Renal cortex interstitium (tissue), 11 donors: ENCODE measurements at regions not wholly inside any gene's neighbourhood (a gene's known extent, or its start where the extent isn't known, plus 50 kb on each side); places are given as distances from the start of the nearest gene placed in this dataset.
"Not testable (repeated sequence)": the region's sequence is repeated elsewhere in the genome, so short reads cannot be mapped to it uniquely, and the experiment has no call there.

Source experiments
- DNase-seq, 11 donors: peaks; one replicate each; pipeline ENCODE4 v3.0.0-alpha.2; 2013; ENCODE audit warnings: low read depth in 9 of 11, low spot score in 4 of 11; ENCODE audit errors: extremely low read depth in 1 of 11

GRCh38 chr4:55248756-55249155 lies 97.3 kb upstream of the SRD5A3 start:
- no peak for DNase-seq

GRCh38 chr4:55249476-55249875 lies 96.6 kb upstream of the SRD5A3 start:
- no peak for DNase-seq

GRCh38 chr4:55251342-55251741 lies 94.7 kb upstream of the SRD5A3 start:
- no peak for DNase-seq

GRCh38 chr4:55251896-55252295 lies 94.1 kb upstream of the SRD5A3 start:
- DNase-seq = no peak

GRCh38 chr4:55253948-55254593 lies 92.0 kb upstream of the SRD5A3 start:
- DNase-seq = no peak

- DNase-seq = no peak
Measured at GRCh38 chr4:55255179-55255578, 90.9 kb upstream of the SRD5A3 start.

- no peak for DNase-seq
Measured at GRCh38 chr4:55256787-55257186, 89.3 kb upstream of the SRD5A3 start.

GRCh38 chr4:55258152-55258865 lies 87.7 kb upstream of the SRD5A3 start:
- DNase-seq = peak in 4 of 11 donors; percentile 4 to 35 (median 8)

- no peak for DNase-seq
Measured at GRCh38 chr4:55259294-55259693, 86.7 kb upstream of the SRD5A3 start.

GRCh38 chr4:55269470-55269869 lies 76.6 kb upstream of the SRD5A3 start:
- no peak for DNase-seq

- no peak for DNase-seq
Measured at GRCh38 chr4:55269995-55270394, 76.0 kb upstream of the SRD5A3 start.

- DNase-seq = no peak
Measured at GRCh38 chr4:55270481-55270880, 75.6 kb upstream of the SRD5A3 start.

GRCh38 chr4:55272102-55272501 lies 73.9 kb upstream of the SRD5A3 start:
- no peak for DNase-seq

GRCh38 chr4:55272589-55272988 lies 73.5 kb upstream of the SRD5A3 start:
- no peak for DNase-seq

- no peak for DNase-seq
Measured at GRCh38 chr4:55277011-55277410, 69.0 kb upstream of the SRD5A3 start.

GRCh38 chr4:55278316-55278715 lies 67.7 kb upstream of the SRD5A3 start:
- DNase-seq = no peak

- not testable (repeated sequence) for DNase-seq
Measured at GRCh38 chr4:55280474-55280873, 65.6 kb upstream of the SRD5A3 start.

- not testable (repeated sequence) for DNase-seq
Measured at GRCh38 chr4:55281118-55281683, 64.8 kb upstream of the SRD5A3 start.

- no peak for DNase-seq
Measured at GRCh38 chr4:55284331-55284730, 61.7 kb upstream of the SRD5A3 start.

- DNase-seq = no peak
Measured at GRCh38 chr4:55291227-55291640, 54.8 kb upstream of the SRD5A3 start.

- no peak for DNase-seq
Measured at GRCh38 chr4:55296096-55296495, 49.9 kb upstream of the SRD5A3 start.
